Liver (tissue), 2 donors: ENCODE measurements at regions not wholly inside any gene's neighbourhood (a gene's known extent, or its start where the extent isn't known, plus 50 kb on each side); places are given as distances from the start of the nearest gene placed in this dataset.

Experiments
- FOXA1 ChIP-seq: IDR thresholded peaks from 2 replicates; pipeline ENCODE4 v1.6.1; 2016; ENCODE audit warnings: antibody characterized with exemption
- TF ChIP-seq, protein P1 (sequence below): fragments of 150-350 bp; IDR thresholded peaks from 2 replicates; pipeline ENCODE4 v1.5.1; 2017; ENCODE audit warnings: improper control_type of control experiment, low read depth, low read length; ENCODE audit not compliant: missing input control
- TF ChIP-seq, protein P2 (sequence below): IDR thresholded peaks from 2 replicates; pipeline ENCODE4 v1.6.1; 2016; ENCODE audit warnings: antibody characterized with exemption
- donor health status: healthy.

DNA sequence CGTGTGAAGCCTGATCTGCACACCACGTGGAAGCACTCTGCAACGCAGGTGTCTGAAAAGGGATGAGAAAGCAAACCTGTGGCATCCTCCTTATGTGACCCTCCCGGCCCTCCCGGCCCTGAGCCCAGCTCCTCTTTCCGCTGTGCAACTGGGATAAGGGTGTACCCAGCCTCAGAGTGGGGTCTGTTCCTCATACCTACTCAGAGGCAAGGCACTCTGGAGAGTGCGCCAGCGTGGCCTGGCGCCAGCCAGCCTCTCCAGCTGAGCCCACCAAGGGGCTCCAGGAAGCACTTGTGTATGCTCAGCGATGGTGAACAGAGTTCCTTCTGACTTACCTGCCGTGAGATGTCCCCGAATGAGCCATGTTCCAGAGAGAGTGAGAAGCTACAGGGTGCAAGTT, 102.8 kb downstream of the IRX1 start:
- TF ChIP-seq, protein P1, sequence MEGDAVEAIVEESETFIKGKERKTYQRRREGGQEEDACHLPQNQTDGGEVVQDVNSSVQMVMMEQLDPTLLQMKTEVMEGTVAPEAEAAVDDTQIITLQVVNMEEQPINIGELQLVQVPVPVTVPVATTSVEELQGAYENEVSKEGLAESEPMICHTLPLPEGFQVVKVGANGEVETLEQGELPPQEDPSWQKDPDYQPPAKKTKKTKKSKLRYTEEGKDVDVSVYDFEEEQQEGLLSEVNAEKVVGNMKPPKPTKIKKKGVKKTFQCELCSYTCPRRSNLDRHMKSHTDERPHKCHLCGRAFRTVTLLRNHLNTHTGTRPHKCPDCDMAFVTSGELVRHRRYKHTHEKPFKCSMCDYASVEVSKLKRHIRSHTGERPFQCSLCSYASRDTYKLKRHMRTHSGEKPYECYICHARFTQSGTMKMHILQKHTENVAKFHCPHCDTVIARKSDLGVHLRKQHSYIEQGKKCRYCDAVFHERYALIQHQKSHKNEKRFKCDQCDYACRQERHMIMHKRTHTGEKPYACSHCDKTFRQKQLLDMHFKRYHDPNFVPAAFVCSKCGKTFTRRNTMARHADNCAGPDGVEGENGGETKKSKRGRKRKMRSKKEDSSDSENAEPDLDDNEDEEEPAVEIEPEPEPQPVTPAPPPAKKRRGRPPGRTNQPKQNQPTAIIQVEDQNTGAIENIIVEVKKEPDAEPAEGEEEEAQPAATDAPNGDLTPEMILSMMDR = no peak
- TF ChIP-seq FOXA1 = no peak
- TF ChIP-seq, protein P2, sequence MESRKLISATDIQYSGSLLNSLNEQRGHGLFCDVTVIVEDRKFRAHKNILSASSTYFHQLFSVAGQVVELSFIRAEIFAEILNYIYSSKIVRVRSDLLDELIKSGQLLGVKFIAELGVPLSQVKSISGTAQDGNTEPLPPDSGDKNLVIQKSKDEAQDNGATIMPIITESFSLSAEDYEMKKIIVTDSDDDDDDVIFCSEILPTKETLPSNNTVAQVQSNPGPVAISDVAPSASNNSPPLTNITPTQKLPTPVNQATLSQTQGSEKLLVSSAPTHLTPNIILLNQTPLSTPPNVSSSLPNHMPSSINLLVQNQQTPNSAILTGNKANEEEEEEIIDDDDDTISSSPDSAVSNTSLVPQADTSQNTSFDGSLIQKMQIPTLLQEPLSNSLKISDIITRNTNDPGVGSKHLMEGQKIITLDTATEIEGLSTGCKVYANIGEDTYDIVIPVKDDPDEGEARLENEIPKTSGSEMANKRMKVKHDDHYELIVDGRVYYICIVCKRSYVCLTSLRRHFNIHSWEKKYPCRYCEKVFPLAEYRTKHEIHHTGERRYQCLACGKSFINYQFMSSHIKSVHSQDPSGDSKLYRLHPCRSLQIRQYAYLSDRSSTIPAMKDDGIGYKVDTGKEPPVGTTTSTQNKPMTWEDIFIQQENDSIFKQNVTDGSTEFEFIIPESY = no peak
